SH-SY5Y (cell line): ENCODE measurements at regions not wholly inside any gene's neighbourhood (a gene's known extent, or its start where the extent isn't known, plus 50 kb on each side); places are given as distances from the start of the nearest gene placed in this dataset.

Experiments used
- GATA2 ChIP-seq: IDR thresholded peaks from 2 replicates; pipeline ENCODE4 v1.6.1; 2011; ENCODE audit warnings: mild to moderate bottlenecking, low read depth, low read length
- GATA3 ChIP-seq: IDR thresholded peaks from 2 replicates; pipeline ENCODE4 v1.6.1; 2011; ENCODE audit warnings: low read depth, mild to moderate bottlenecking, low read length, moderate library complexity

GRCh38 chr12:25682421-25682820 lies 129.3 kb upstream of the LMNTD1 start:
- TF ChIP-seq GATA2 (no peak), GATA3 (no peak)
